Epithelial cell of proximal tubule (primary cell): ENCODE measurements at regions not wholly inside any gene's neighbourhood (a gene's known extent, or its start where the extent isn't known, plus 50 kb on each side); places are given as distances from the start of the nearest gene placed in this dataset.

Experiments used
- DNase-seq: peaks from one replicate; pipeline ENCODE4 v3.0.0-alpha.2; 2011; ENCODE audit warnings: low read depth
- H3K4me3 ChIP-seq: 2 replicates; pipeline ENCODE4 v1.5.1; 2011; ENCODE audit warnings: low read depth, mild to moderate bottlenecking, low read length
- TF ChIP-seq, protein P1 (sequence below): conservative IDR thresholded peaks from 2 replicates; pipeline ENCODE4 v1.5.1; 2012; ENCODE audit warnings: low read depth, mild to moderate bottlenecking, low read length

DNA sequence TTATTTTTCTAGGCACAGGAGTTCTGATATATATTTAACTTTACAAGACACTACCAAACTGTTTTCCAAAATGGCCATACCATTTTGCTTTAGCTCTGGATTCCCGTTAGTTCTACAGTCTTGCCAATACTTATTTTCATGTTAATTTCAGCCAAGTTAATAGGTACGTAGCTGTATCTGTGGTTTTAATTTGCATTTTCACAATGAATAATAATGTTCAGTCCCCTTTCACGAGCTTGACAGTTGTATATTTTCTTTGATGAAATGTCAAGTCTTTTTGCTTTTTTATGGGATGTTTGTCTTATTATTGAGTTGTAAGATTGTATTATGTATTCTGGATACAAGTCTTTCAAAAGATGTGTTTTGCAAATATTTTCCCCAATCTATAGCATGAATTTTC, 50.6 kb upstream of the GALNT5 start:
- TF ChIP-seq, protein P1, sequence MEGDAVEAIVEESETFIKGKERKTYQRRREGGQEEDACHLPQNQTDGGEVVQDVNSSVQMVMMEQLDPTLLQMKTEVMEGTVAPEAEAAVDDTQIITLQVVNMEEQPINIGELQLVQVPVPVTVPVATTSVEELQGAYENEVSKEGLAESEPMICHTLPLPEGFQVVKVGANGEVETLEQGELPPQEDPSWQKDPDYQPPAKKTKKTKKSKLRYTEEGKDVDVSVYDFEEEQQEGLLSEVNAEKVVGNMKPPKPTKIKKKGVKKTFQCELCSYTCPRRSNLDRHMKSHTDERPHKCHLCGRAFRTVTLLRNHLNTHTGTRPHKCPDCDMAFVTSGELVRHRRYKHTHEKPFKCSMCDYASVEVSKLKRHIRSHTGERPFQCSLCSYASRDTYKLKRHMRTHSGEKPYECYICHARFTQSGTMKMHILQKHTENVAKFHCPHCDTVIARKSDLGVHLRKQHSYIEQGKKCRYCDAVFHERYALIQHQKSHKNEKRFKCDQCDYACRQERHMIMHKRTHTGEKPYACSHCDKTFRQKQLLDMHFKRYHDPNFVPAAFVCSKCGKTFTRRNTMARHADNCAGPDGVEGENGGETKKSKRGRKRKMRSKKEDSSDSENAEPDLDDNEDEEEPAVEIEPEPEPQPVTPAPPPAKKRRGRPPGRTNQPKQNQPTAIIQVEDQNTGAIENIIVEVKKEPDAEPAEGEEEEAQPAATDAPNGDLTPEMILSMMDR = no peak
- no peak for DNase-seq
- H3K4me3 ChIP-seq = no peak overlapping the region
